RPMI8226 (cell line): ENCODE measurements at regions not wholly inside any gene's neighbourhood (a gene's known extent, or its start where the extent isn't known, plus 50 kb on each side); places are given as distances from the start of the nearest gene placed in this dataset.
A peak's percentile ranks its signal among the peaks of the same experiment; 100 is the strongest.
"Not testable (repeated sequence)": the region's sequence is repeated elsewhere in the genome, so short reads cannot be mapped to it uniquely, and the experiment has no call there.

Source experiments
- DNase-seq: peaks from one replicate; pipeline ENCODE4 v3.0.0-alpha.2; 2015

- no peak for DNase-seq
Measured at GRCh38 chr7:25675789-25676474, 447.6 kb upstream of the NPVF start.

- DNase-seq, result no peak
Measured at GRCh38 chr7:25677595-25677994, 449.3 kb upstream of the NPVF start.

- DNase-seq, result no peak
Measured at GRCh38 chr7:25678215-25678614, 449.9 kb upstream of the NPVF start.

GRCh38 chr7:25680636-25681035 is 452.4 kb upstream of the NPVF start:
- DNase-seq, result no peak

GRCh38 chr7:25684360-25684759 is 456.1 kb upstream of the NPVF start:
- no peak for DNase-seq

GRCh38 chr7:25686493-25686892 is 458.2 kb upstream of the NPVF start:
- no peak for DNase-seq

GRCh38 chr7:25694211-25694610 is 457.8 kb upstream of the NFE2L3 start:
- no peak for DNase-seq

GRCh38 chr7:25694699-25695098 is 457.3 kb upstream of the NFE2L3 start:
- DNase-seq, result no peak

- DNase-seq, result no peak
Measured at GRCh38 chr7:25696571-25696970, 455.4 kb upstream of the NFE2L3 start.

- DNase-seq, result no peak
Measured at GRCh38 chr7:25698451-25699113, 453.4 kb upstream of the NFE2L3 start.

GRCh38 chr7:25700141-25700540 is 451.9 kb upstream of the NFE2L3 start:
- not testable (repeated sequence) for DNase-seq

- no peak for DNase-seq
Measured at GRCh38 chr7:25704413-25704812, 447.6 kb upstream of the NFE2L3 start.

GRCh38 chr7:25706764-25707163 is 445.2 kb upstream of the NFE2L3 start:
- no peak for DNase-seq

GRCh38 chr7:25707768-25708620 is 444.0 kb upstream of the NFE2L3 start:
- DNase-seq, result no peak

- no peak for DNase-seq
Measured at GRCh38 chr7:25710959-25711358, 441.0 kb upstream of the NFE2L3 start.

GRCh38 chr7:25711940-25712339 is 440.1 kb upstream of the NFE2L3 start:
- no peak for DNase-seq

GRCh38 chr7:25712500-25712899 is 439.5 kb upstream of the NFE2L3 start:
- DNase-seq, result no peak

- no peak for DNase-seq
Measured at GRCh38 chr7:25714013-25714412, 438.0 kb upstream of the NFE2L3 start.

GRCh38 chr7:25716421-25716820 is 435.6 kb upstream of the NFE2L3 start:
- DNase-seq, result no peak

GRCh38 chr7:25718596-25718995 is 433.4 kb upstream of the NFE2L3 start:
- DNase-seq, result no peak

- no peak for DNase-seq
Measured at GRCh38 chr7:25719190-25719896, 432.7 kb upstream of the NFE2L3 start.

- DNase-seq, result peak; percentile 9
Measured at GRCh38 chr7:25720427-25720826, 431.6 kb upstream of the NFE2L3 start.

- DNase-seq, result no peak
Measured at GRCh38 chr7:25722856-25723255, 429.1 kb upstream of the NFE2L3 start.
